ENCODE measurements at regions not wholly inside any gene's neighbourhood (a gene's known extent, or its start where the extent isn't known, plus 50 kb on each side); places are given as distances from the start of the nearest gene placed in this dataset.

GRCh38 chr14:104395276-104395675, 184.3 kb upstream of the C14orf180 start:
- no peak overlapping the region for H3K27ac ChIP-seq (ENCODE audit: control insufficient read depth, insufficient read depth, low read length)
- H3K27me3 ChIP-seq (ENCODE audit: control insufficient read depth, extremely low read depth, insufficient read depth, low read length), result no peaks in the 10 kb centered on the region
- TF ChIP-seq EZH2 (IDR thresholded peaks at IDR 0.05; ENCODE audit: low read length), result no peak
- TF ChIP-seq, protein P1, sequence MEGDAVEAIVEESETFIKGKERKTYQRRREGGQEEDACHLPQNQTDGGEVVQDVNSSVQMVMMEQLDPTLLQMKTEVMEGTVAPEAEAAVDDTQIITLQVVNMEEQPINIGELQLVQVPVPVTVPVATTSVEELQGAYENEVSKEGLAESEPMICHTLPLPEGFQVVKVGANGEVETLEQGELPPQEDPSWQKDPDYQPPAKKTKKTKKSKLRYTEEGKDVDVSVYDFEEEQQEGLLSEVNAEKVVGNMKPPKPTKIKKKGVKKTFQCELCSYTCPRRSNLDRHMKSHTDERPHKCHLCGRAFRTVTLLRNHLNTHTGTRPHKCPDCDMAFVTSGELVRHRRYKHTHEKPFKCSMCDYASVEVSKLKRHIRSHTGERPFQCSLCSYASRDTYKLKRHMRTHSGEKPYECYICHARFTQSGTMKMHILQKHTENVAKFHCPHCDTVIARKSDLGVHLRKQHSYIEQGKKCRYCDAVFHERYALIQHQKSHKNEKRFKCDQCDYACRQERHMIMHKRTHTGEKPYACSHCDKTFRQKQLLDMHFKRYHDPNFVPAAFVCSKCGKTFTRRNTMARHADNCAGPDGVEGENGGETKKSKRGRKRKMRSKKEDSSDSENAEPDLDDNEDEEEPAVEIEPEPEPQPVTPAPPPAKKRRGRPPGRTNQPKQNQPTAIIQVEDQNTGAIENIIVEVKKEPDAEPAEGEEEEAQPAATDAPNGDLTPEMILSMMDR (optimal IDR thresholded peaks at IDR 0.05 in 1 of 3, IDR thresholded peaks at IDR 0.05 in 1 of 3, conservative IDR thresholded peaks at IDR 0.05 in 1 of 3; ENCODE audit: extremely low read depth in 1 of 3, insufficient read depth in 2 of 3, low read length in 3 of 3), result no peak
- H2AFZ ChIP-seq (ENCODE audit: control insufficient read depth, low read length), result no peak overlapping the region
- no peak overlapping the region for H3K4me2 ChIP-seq (ENCODE audit: control insufficient read depth, extremely low read depth, insufficient read depth, low read depth, low read length)
- H3K9me1 ChIP-seq (ENCODE audit: control insufficient read depth, extremely low read depth, insufficient read depth, low read length), result no peaks in the 10 kb centered on the region
- H4K20me1 ChIP-seq (ENCODE audit: control insufficient read depth, extremely low read depth, insufficient read depth, low read length), result no peaks in the 10 kb centered on the region
- dilution Hi-C loops (cut with MboI; ENCODE audit: extremely low pct_ligation_motif_present, low sequenced_read_pairs), result no loop called here
- no peaks in the 10 kb centered on the region for H3K36me3 ChIP-seq (ENCODE audit: control insufficient read depth in 2 of 2, extremely low read depth in 1 of 2, insufficient read depth in 2 of 2, low read length in 2 of 2)
- FAIRE-seq (no peak), DNase-seq (ENCODE audit: low read depth, low spot score) (no peak)
- no peak overlapping the region for H3K4me3 ChIP-seq (ENCODE audit: control insufficient read depth in 2 of 3, extremely low read depth in 1 of 3, insufficient read depth in 2 of 3, low read depth in 1 of 3, low read length in 3 of 3)
- no peak overlapping the region for H3K9ac ChIP-seq (ENCODE audit: control insufficient read depth, extremely low read depth, insufficient read depth, low read length)
- H3K4me1 ChIP-seq (ENCODE audit: control insufficient read depth, extremely low read depth, insufficient read depth, low read length), result no peaks in the 10 kb centered on the region
- peaks cover 8% of the 10 kb centered on the region for H3K9me3 ChIP-seq (ENCODE audit: control insufficient read depth, low read depth, low read length)
- H3K79me2 ChIP-seq (ENCODE audit: control insufficient read depth, insufficient read depth, low read length), result no peaks in the 10 kb centered on the region

DNA sequence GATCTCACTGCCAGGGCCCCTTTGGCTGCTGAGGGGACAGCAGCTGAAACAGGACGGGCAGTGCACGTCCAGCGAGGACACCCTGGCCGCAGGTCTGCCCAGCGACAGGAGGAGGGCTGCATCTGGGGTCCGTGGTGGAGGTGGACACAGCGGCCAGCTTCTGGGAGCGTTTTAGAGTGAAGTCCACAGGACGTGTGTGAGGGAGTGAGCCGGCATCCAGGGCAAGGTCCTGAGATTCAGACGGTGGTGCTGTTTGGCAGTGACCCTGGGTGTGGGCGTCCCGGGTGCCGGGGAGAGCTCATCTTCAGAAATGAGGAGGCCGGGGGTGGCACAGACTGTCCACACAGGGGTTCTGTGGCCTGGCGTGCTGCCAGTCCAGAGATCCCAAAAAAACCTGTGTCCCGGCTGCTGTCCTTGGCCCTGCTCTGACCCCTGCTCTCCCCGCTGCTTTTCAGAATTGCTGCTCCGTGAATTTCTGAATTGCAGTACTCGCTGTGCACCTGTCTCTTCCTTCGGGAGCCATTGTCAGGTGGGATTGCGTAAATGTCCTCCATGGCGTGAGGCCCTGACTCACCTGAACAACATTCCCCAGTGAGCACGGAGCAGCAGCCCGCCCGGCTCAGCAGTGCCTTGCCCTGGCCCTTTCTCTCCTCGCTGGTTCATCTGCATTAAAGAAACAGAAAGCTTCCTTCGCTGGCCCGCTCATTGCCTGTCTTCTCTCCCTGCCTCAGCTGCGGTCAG, 183.5 kb upstream of the C14orf180 start:
- Histone ChIP-seq H4K20me1 (ENCODE audit: control insufficient read depth, extremely low read depth, insufficient read depth, low read length) (no peaks in the 10 kb centered on the region), H2AFZ (ENCODE audit: control insufficient read depth, low read length) (no peak overlapping the region), H3K36me3 (ENCODE audit: control insufficient read depth in 2 of 2, extremely low read depth in 1 of 2, insufficient read depth in 2 of 2, low read length in 2 of 2) (no peaks in the 10 kb centered on the region), H3K9me3 (ENCODE audit: control insufficient read depth, low read depth, low read length) (peaks cover 8% of the 10 kb centered on the region), H3K27ac (ENCODE audit: control insufficient read depth, insufficient read depth, low read length) (no peak overlapping the region), H3K4me3 (ENCODE audit: control insufficient read depth in 2 of 3, extremely low read depth in 1 of 3, insufficient read depth in 2 of 3, low read depth in 1 of 3, low read length in 3 of 3) (no peak overlapping the region), H3K79me2 (ENCODE audit: control insufficient read depth, insufficient read depth, low read length) (no peaks in the 10 kb centered on the region), H3K27me3 (ENCODE audit: control insufficient read depth, extremely low read depth, insufficient read depth, low read length) (no peaks in the 10 kb centered on the region), H3K9ac (ENCODE audit: control insufficient read depth, extremely low read depth, insufficient read depth, low read length) (no peak overlapping the region), H3K9me1 (ENCODE audit: control insufficient read depth, extremely low read depth, insufficient read depth, low read length) (no peaks in the 10 kb centered on the region), H3K4me1 (ENCODE audit: control insufficient read depth, extremely low read depth, insufficient read depth, low read length) (no peaks in the 10 kb centered on the region), H3K4me2 (ENCODE audit: control insufficient read depth, extremely low read depth, insufficient read depth, low read depth, low read length) (no peak overlapping the region)
- FAIRE-seq (no peak), DNase-seq (ENCODE audit: low read depth, low spot score) (no peak)
- dilution Hi-C loops (cut with MboI; ENCODE audit: extremely low pct_ligation_motif_present, low sequenced_read_pairs), result no loop called here
- TF ChIP-seq EZH2 (IDR thresholded peaks at IDR 0.05; ENCODE audit: low read length), result no peak
- TF ChIP-seq, protein P1 (optimal IDR thresholded peaks at IDR 0.05 in 1 of 3, IDR thresholded peaks at IDR 0.05 in 1 of 3, conservative IDR thresholded peaks at IDR 0.05 in 1 of 3; ENCODE audit: extremely low read depth in 1 of 3, insufficient read depth in 2 of 3, low read length in 3 of 3), result no peak
